Thoracic aorta (tissue), 2 donors: ENCODE measurements at regions not wholly inside any gene's neighbourhood (a gene's known extent, or its start where the extent isn't known, plus 50 kb on each side); places are given as distances from the start of the nearest gene placed in this dataset.

Experiments
- ATAC-seq: fragments of 150-250 bp; one replicate; pipeline ENCODE4 v1.8.0; 2017; ENCODE audit warnings: low read depth; ENCODE audit not compliant: insufficient number of reproducible peaks, low FRiP score
- DNase-seq: peaks from one replicate; pipeline ENCODE4 v3.0.0-alpha.2; 2020; ENCODE audit warnings: low spot score
- H3K27ac ChIP-seq, 2 donors: fragments of 200-600 bp; sonication (generic); 1 replicate in 1 of 2; 2 replicates in 1 of 2; pipeline ENCODE4 v1.5.1; 2016; ENCODE audit warnings: mild to moderate bottlenecking in 2 of 2, moderate library complexity in 2 of 2
- H3K27me3 ChIP-seq: fragments of 200-600 bp; sonication (generic); replicated peaks from 2 replicates; pipeline ENCODE4 v1.6.0; 2016; ENCODE audit warnings: mild to moderate bottlenecking; ENCODE audit not compliant: insufficient read depth
- H3K36me3 ChIP-seq: fragments of 200-600 bp; sonication (generic); one replicate; pipeline ENCODE4 v1.5.1; 2016
- H3K4me1 ChIP-seq, 2 donors: fragments of 200-600 bp; sonication (generic); 1 replicate in 1 of 2; 2 replicates in 1 of 2; pipeline versions ENCODE4 v1.5.1 to v1.6.0; 2016; ENCODE audit warnings: low read depth in 2 of 2, mild to moderate bottlenecking in 1 of 2; ENCODE audit not compliant: control insufficient read depth in 1 of 2
- H3K4me3 ChIP-seq: fragments of 200-600 bp; sonication (generic); 2 replicates; pipeline ENCODE4 v1.5.1; 2016; ENCODE audit warnings: mild to moderate bottlenecking
- H3K9me3 ChIP-seq: fragments of 200-600 bp; sonication (generic); 2 replicates; pipeline ENCODE4 v1.5.1; 2016
- TF ChIP-seq, protein P1 (sequence below): fragments of 200-600 bp; sonication (generic); IDR thresholded peaks from one replicate; pipeline ENCODE4 v1.5.1; 2019; ENCODE audit warnings: antibody characterized with exemption

DNA sequence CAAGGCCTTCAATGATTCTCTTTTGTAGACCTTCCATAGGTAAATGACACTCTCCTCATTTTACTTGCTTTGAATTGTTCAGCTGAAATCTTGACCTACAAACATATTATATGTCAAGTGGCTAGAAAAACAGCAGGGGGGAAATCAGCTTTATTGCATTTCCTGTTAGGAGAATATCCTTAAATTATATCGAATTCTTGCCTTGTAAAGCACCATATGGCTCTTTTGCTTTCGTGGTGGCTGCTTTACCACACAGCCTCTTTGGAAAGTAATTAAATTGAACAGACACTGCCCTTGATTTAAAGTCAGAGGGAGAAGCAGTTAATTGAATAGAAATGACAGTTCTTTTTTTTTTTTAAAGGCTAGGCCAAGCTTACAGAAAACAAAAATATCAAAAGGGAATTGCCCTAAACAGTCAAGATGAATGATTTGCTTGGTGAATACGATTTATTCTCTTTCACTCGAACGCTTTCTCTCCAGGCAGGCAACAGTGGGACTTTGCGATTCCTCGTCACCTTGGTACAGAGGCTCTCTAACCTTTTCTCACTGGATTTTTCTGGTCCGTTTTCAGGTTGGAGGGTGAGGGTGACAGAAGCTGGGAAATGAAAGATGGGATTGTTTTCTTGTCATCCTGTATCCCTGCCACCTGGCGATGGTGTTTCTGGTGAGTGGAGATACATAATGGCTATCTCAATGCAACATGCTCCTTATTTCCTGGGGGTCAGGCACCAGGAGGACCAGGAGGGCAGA, 126.0 kb downstream of the GATA3 start:
- H3K27ac ChIP-seq = no peak overlapping the region
- DNase-seq (no peak), ATAC-seq (no peak)
- H3K4me1 ChIP-seq = no peaks in the 10 kb centered on the region
- H3K9me3 ChIP-seq = no peaks in the 10 kb centered on the region
- TF ChIP-seq, protein P1, sequence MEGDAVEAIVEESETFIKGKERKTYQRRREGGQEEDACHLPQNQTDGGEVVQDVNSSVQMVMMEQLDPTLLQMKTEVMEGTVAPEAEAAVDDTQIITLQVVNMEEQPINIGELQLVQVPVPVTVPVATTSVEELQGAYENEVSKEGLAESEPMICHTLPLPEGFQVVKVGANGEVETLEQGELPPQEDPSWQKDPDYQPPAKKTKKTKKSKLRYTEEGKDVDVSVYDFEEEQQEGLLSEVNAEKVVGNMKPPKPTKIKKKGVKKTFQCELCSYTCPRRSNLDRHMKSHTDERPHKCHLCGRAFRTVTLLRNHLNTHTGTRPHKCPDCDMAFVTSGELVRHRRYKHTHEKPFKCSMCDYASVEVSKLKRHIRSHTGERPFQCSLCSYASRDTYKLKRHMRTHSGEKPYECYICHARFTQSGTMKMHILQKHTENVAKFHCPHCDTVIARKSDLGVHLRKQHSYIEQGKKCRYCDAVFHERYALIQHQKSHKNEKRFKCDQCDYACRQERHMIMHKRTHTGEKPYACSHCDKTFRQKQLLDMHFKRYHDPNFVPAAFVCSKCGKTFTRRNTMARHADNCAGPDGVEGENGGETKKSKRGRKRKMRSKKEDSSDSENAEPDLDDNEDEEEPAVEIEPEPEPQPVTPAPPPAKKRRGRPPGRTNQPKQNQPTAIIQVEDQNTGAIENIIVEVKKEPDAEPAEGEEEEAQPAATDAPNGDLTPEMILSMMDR = no peak
- H3K36me3 ChIP-seq = no peaks in the 10 kb centered on the region
- no peak overlapping the region for H3K4me3 ChIP-seq
- H3K27me3 ChIP-seq = no peaks in the 10 kb centered on the region

DNA sequence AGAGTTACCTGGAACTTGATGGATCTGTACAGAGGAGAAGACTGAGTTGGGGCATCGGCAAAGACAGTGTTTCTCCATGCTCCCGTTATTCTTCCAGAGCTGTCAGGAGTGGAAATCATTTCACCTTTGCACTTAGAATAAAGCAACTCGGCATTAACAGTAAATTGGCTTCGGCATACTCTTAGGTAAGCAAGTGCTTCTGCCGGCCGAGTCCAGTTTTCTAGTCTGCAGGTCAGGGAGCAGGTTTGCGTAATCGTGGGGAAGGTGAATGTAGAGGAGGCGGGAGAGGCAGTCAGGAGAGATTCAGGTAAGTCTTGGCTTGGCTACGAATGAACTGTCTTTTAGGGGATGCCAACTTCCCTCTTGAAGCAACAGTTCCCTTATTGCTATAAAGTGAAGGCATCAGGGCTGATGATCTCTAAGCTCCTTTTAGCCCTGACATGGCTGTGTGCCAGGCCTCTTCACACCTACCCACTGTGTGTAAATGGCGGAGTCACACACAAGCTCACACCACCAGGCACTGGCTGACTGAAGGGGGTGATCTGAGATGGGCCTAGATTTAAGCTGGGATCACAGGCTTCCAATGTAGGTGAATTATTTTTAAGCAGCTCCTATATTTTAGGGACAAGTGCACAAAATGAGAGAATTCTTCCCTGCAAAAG, 127.1 kb downstream of the GATA3 start:
- no peaks in the 10 kb centered on the region for H3K4me1 ChIP-seq
- no peaks in the 10 kb centered on the region for H3K36me3 ChIP-seq
- H3K27me3 ChIP-seq = no peaks in the 10 kb centered on the region
- H3K9me3 ChIP-seq = no peaks in the 10 kb centered on the region
- DNase-seq (no peak), ATAC-seq (no peak)
- H3K4me3 ChIP-seq = no peak overlapping the region
- no peak overlapping the region for H3K27ac ChIP-seq
- TF ChIP-seq, protein P1 = no peak

DNA sequence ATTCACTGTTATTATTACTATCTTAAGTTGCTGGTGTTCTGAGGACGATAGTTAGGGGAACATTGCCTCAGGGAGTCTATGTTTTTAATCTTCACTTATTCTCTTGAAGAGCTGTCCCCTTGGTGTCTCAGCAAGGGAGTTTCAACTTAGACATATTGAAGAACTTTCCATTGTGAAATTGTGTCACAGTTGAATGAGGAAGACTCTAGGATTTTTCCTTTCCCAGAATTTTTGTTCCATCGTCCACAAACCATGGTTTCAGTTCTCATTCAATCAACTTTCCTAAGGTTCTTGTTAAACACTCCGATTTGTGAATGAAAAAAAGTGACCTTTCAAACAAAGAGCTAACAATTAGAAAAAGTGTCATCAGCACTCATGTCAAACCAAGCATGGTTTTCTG, 128.3 kb downstream of the GATA3 start:
- no peak overlapping the region for H3K27ac ChIP-seq
- TF ChIP-seq, protein P1 = no peak

DNA sequence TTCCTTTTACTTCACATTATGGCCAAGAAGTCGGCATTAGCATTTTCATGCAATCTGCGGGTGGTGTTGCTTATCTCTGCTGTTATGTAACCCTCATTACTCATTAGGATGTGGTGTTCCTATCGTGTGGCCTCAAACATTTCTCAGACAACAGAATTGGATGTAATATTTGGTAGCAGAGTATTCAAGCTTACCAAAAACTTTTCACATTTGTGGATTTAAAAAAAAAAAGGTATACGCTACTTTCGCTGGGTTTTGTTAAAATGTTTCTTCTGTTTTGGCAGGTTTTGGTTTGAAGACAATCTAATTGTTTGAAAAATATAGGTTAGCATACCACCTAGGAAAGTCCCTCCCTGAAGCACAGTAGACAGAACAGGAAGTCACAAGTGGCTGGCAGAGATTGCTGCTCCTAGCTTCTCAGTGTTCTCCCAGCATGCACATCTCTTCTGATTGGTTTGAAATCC, 128.8 kb downstream of the GATA3 start:
- Histone ChIP-seq H3K4me3 (no peak overlapping the region), H3K27me3 (no peaks in the 10 kb centered on the region), H3K36me3 (no peaks in the 10 kb centered on the region), H3K9me3 (no peaks in the 10 kb centered on the region), H3K27ac (no peak overlapping the region), H3K4me1 (no peaks in the 10 kb centered on the region)
- no peak for ATAC-seq
- TF ChIP-seq, protein P1 = no peak
- DNase-seq = no peak

More for the DNA sequence above, 128.3 kb downstream of the GATA3 start:
- Histone ChIP-seq H3K36me3 (no peaks in the 10 kb centered on the region), H3K4me1 (no peaks in the 10 kb centered on the region), H3K9me3 (no peaks in the 10 kb centered on the region), H3K27me3 (no peaks in the 10 kb centered on the region), H3K4me3 (no peak overlapping the region)
- DNase-seq = no peak
- no peak for ATAC-seq

DNA sequence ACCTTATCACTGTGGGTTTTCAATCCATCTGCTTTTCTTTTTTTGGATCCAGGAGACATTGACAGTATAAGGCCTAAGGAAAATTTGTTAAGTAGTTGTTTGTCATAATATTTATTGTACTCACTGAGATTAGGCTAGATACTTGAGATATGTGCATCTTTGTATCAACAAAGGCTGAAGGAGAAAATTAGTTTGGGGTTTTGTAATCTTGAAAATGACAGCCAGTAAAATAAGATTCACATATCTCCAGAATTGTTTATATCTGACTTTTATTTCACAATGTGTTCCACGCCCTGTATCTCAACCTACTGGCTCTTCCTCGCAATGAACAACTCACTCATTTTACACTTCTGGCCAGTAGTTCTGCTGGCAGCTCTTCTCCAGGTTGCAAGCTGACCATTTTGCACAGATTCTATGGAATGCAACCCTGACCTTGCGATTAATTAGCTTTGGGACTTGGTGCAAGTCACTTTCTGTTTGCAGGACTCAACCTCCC, 132.7 kb downstream of the GATA3 start:
- no peak for DNase-seq
- H3K4me3 ChIP-seq = no peak overlapping the region
- no peaks in the 10 kb centered on the region for H3K4me1 ChIP-seq
- H3K9me3 ChIP-seq = no peaks in the 10 kb centered on the region
- no peaks in the 10 kb centered on the region for H3K36me3 ChIP-seq
- no peaks in the 10 kb centered on the region for H3K27me3 ChIP-seq
- no peak overlapping the region for H3K27ac ChIP-seq
- ATAC-seq = no peak
- TF ChIP-seq, protein P1 = no peak
